ENCODE measurements at regions not wholly inside any gene's neighbourhood (a gene's known extent, or its start where the extent isn't known, plus 50 kb on each side); places are given as distances from the start of the nearest gene placed in this dataset.
A peak's percentile ranks its signal among the peaks of the same experiment; 100 is the strongest.

DNA sequence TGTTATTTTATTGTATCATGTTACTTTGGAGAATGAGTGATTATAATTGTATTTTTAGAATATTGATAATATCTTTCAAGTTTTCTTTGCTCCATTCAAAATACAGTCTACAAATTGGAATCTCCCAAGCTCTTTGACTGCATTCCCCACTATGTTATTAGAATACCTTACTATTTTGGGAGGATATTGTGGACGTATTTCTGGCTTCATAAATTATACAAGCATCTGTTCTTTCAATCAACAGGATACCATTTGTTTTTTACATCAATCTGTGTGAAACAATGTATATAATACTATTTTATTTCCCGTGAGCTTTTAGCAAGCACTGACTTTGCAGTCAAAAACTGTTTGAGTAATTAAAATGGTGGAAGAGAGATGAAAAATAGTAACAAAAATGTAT is 226.5 kb downstream of the PTPRC start:
- DNase-seq, result no peak

DNA sequence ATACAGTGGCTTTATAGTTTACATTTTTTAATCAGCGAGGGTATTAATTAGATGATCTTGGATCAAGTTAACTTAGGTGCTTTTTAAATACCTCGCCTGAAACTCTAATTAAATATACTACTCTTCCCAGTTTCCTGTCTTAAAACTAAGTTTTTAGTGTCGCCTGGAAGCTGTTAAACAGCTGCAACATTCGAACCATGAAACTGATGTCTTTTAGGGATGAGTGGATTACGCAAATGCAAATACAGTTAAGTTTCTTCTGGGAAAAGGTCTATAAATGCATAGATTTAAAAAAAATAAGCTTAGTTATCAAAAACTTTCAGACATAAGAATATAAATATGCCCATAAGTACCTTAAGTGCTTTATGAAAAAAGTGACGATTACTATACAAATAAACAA is 228.3 kb downstream of the PTPRC start:
- DNase-seq, result no peak

- peak; percentile 30 to 52 for DNase-seq
Observed at GRCh38 chr1:198873696-198874230, 234.9 kb downstream of the PTPRC start.

DNA sequence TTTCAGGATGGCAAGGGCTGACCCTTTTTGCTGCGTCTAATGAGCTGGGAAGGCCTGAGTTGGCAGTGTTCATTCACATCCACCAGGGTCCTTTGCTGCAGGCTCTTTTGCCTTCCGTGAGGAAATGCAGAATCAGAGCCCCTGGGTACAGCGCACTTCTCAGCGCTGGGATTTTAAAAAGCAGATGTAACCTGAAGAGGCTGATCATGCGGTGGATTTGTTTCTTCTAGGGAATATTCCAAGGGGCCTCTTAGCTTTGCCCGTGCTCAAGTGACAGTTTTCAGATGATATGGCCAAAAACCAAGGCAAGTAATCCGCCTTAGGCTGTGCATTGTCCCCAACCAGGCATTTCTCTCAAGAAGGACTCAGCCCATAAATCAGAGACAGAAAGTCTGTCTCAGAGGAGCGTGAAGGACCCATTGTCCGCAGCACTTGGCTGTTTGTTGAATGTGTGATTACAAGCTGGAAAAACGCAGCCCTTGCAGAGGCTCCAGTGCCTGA is 237.6 kb downstream of the PTPRC start:
- DNase-seq, result peak; percentile 2 to 10

GRCh38 chr1:198878566-198878965 is 239.7 kb downstream of the PTPRC start:
- no peak for DNase-seq

DNA sequence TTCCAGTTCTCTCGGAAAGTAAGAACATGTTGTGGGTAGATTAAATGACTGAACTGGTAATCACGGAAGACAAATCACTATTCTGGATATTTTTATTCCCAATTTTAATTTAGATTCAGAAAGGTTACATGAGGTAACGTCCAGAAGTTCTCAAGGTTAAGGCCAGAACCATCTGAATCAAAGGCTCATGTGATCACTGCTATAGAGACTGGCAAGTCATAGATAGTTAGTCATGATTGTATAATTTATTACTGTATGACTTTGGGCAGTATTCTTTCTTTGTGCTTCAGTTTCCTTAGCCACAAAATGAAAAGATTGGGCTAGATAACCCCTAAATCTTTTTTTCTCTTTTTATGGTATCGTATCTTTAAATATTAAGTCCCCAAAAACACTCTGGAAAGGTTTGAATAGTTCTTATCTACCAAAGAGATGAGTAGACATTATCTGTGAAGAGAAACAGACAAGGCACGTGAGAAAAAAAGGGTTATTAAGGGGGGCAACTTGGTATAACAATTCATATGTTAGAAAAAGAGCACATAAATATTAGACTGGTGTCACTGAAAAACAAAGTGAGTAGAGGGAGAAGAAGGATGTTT is 241.0 kb downstream of the PTPRC start:
- no peak for DNase-seq

- DNase-seq, result no peak
Observed at GRCh38 chr1:198880397-198880796, 241.6 kb downstream of the PTPRC start.

DNA sequence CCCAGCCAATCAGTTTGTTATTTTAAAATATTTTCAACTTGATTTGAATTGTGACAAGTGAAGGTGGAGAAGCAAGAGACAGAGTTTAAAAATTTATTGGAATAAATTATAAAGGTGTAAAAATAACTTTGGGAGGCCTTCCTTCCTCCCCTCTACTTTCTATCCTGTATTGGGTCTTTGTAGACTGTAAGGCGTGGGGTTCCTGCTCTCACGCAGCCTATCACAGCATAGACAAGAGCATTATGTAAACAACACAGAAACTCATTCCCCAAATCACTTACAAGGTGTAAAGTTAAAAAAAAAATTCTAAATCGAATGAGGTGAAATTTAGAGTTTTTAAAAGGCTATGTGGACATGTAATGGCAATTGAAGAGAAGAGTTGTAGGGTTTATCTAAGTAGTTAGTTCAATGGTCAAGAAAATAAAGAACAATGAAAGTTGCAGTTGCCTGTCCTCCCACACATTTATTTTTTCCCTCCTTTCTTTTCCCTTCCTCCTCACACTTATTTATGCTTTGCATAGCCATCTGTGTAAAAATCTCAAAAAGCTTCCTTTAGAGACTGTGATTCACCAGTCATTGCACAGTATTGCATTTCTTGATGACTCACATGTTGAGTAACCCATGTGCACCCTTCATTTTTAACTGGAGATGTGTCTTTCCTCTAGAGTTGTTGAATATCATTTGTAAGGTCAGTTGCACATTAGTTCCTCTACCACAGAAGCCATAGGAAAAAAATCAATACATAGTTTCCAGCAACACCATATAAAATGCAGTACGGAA is 242.2 kb downstream of the PTPRC start:
- no peak for DNase-seq

- no peak for DNase-seq
Observed at GRCh38 chr1:198883184-198883583, 244.3 kb downstream of the PTPRC start.

GRCh38 chr1:198887866-198888265 is 249.0 kb downstream of the PTPRC start:
- DNase-seq, result no peak

GRCh38 chr1:198888379-198888943 is 249.6 kb downstream of the PTPRC start:
- no peak for DNase-seq

GRCh38 chr1:198889101-198889500 is 250.3 kb downstream of the PTPRC start:
- no peak for DNase-seq

DNA sequence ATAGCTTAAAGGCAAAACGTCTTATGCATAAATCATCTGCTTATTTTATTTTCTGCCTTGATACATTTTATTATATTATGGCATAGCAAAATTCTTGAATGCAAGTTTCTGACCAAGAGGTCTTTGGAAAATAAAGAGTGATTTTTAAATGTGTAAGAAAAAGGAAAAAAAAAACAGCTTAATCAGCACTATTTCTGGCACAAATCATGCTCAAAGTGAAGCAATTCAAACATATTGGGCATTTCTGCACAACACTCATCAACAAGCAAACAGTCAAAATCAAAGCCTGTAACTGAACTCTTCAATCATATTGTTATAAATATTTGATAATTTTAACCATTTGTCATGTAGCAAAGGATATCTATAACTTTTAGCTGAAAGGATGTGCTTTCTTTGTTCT is 250.9 kb downstream of the PTPRC start:
- DNase-seq, result no peak

- DNase-seq, result no peak
Observed at GRCh38 chr1:198890214-198890930, 251.5 kb downstream of the PTPRC start.

DNA sequence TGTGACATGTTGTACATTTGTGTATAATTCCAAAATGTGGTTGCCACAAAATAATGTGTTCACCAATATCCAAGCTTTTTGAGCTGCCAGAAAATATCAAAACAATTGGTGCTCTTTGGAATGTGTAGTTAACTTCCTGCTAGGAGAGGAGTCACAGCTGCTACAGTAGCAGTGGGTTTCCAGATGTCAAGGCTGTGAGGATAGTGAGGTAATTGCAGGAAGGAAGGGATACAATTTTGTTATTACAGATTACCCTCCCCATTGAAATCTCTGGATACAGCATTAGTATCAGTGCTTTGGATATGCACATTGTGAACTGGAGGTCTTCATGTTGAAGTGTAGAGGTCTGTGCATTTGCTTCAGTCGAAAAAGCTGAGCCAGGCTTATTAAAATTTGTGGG is 253.2 kb downstream of the PTPRC start:
- no peak for DNase-seq

DNA sequence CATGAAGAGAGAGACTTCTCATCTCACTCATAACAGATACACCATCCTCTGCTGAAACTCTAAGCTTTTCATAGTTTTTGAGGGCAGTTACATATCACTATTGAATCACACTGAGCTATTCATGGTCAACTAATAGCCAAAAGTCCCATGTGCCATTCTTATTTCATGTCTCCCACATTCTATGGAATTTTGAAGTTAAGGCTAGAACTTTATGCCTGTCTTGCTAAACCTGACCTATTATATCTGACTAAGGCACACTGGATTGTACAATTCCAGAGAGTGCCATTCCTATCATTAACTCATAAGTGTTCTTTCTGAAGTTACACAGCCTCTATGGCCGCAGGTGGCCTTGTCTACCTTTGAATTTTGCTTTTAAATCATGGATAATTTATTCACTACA is 254.3 kb downstream of the PTPRC start:
- DNase-seq, result no peak

DNA sequence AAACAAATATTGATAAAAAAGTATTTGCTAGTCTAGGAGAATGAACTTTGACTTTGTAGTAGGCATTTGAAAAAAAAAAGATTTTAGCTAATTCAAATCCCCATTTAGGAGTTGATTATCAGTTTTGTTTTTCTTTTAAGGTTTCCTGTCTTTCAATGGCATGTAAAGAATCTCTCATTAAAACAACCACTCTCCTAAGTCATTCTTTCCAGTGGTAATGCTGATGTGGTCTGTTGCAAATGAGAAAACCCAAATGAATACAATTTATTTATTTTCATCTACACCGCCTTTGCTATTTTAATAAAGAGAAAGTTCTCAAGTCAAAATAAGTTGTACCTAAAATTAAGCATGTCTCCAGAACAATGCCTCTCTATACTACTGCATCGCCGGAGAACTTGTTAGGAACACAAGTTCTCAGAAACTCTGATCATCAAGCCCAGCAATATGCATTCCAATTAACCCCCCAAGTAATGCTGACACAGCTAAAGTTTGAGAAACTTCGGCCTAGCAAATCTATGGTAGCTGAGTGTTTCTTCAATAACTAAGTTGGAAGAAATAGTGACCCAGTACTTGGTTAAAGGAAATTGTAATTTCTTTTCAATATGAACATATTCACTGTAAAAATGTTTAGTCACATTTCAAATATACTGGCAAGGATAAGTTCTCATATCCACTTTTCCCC is 255.1 kb downstream of the PTPRC start:
- DNase-seq, result no peak

- no peak for DNase-seq
Observed at GRCh38 chr1:198901266-198901665, 262.4 kb downstream of the PTPRC start.

GRCh38 chr1:198902655-198903054 is 263.8 kb downstream of the PTPRC start:
- DNase-seq, result no peak

DNA sequence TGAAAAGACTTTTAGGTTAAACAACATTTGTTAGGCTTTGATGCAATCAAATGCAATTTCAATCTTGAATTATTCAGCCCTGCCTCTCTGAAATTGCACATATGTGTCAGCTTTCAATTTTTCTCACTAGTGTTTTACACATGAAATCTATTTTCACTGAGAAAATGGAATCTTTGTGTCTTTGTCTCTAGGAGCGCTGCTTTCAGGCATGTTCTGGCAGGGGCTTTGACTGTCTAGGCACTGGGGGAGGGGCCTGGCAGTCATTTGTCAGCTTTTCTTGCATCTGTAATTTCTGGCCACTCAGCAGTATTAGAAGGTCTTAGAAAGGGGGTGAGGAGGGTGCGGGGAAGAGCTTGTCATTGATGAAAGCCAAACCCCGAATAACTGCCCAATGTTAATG is 264.4 kb downstream of the PTPRC start:
- DNase-seq, result no peak

- no peak for DNase-seq
Observed at GRCh38 chr1:198903621-198904020, 264.8 kb downstream of the PTPRC start.

DNA sequence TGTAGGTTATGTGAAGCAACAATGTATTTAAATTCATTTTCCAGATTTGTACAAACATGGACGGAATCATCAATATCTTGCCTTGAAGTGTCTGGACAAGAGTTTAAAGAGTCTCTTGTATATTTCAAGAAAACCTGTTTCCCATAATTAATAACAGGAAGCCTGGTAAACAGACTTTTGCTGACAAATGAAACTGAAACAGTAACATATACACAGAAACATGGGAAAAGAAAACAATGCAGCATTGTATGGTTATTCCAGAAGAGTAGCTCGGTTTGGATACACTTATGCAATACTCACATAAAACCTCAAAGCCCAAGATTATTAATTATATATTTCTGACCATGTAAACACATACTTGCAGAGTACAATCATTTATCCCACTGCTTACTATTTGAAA is 265.5 kb downstream of the PTPRC start:
- no peak for DNase-seq
